Stomach (tissue), 4 donors: ENCODE measurements at regions not wholly inside any gene's neighbourhood (a gene's known extent, or its start where the extent isn't known, plus 50 kb on each side); places are given as distances from the start of the nearest gene placed in this dataset.

Experiments
- CTCF ChIP-seq, 7 experiments: fragments of 450-650 bp in 4 of 7; fragments of 200-600 bp in 3 of 7; sonication (generic) in 3 of 7; IDR thresholded peaks; one replicate each; pipeline ENCODE4 v1.5.1; 2016 to 2019; ENCODE audit warnings: antibody characterized with exemption in 7 of 7, control low read depth in 2 of 7, mild to moderate bottlenecking in 1 of 7
- EP300 ChIP-seq: sonication (generic); formaldehyde crosslinking; IDR thresholded peaks from one replicate; pipeline ENCODE4 v1.6.1; 2017; ENCODE audit warnings: antibody characterized with exemption
- POLR2A ChIP-seq, 4 donors: fragments of 450-650 bp; IDR thresholded peaks; one replicate each; pipeline ENCODE4 v1.6.1; 2016; ENCODE audit warnings: antibody characterized with exemption in 4 of 4, control low read depth in 2 of 4, mild to moderate bottlenecking in 1 of 4, moderate library complexity in 1 of 4
- POLR2AphosphoS5 ChIP-seq, 3 donors: sonication (generic); formaldehyde crosslinking; IDR thresholded peaks; one replicate each; pipeline ENCODE4 v1.6.1; 2016; ENCODE audit warnings: antibody characterized with exemption in 3 of 3

DNA sequence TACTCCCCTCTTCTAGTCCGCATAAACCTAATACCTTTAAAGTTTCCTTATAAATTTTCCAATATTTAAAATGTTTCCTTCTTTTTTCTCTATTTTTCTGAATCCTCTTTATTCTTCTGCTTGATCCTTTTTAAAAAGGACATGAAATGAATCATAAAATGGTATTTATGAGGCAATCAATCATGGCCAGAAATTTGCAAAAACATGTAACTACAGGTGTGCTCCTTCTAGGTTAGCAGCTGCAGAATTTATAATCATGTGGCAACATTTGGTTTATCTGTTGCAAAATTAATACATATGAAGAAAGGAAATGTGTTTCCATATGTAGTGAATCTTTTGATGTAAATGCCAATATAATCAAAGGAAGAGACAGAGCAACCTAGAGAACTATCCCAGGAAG, 1008.5 kb downstream of the ANKRD7 start:
- TF ChIP-seq CTCF (IDR thresholded peaks at IDR 0.05) (no peak), POLR2A (IDR thresholded peaks at IDR 0.05) (no peak), EP300 (no peak), POLR2AphosphoS5 (IDR thresholded peaks at IDR 0.05) (no peak)
